OCI-LY7 (cell line): ENCODE measurements at regions not wholly inside any gene's neighbourhood (a gene's known extent, or its start where the extent isn't known, plus 50 kb on each side); places are given as distances from the start of the nearest gene placed in this dataset.

Source experiments
- EZH2phosphoT487 ChIP-seq: fragments of 200-600 bp; sonication (generic); IDR thresholded peaks from 2 replicates; pipeline ENCODE4 v1.6.1; 2018; ENCODE audit warnings: low read depth, borderline replicate concordance, mild to moderate bottlenecking, mixed run types, antibody characterized with exemption, low read length, moderate library complexity, mixed read lengths
- TF ChIP-seq, protein P1 (sequence below): fragments of 200-600 bp; sonication (generic); conservative IDR thresholded peaks from 2 replicates; pipeline ENCODE4 v1.5.1; 2014; ENCODE audit warnings: mild to moderate bottlenecking, antibody characterized with exemption, low read length, moderate library complexity, mixed read lengths

DNA sequence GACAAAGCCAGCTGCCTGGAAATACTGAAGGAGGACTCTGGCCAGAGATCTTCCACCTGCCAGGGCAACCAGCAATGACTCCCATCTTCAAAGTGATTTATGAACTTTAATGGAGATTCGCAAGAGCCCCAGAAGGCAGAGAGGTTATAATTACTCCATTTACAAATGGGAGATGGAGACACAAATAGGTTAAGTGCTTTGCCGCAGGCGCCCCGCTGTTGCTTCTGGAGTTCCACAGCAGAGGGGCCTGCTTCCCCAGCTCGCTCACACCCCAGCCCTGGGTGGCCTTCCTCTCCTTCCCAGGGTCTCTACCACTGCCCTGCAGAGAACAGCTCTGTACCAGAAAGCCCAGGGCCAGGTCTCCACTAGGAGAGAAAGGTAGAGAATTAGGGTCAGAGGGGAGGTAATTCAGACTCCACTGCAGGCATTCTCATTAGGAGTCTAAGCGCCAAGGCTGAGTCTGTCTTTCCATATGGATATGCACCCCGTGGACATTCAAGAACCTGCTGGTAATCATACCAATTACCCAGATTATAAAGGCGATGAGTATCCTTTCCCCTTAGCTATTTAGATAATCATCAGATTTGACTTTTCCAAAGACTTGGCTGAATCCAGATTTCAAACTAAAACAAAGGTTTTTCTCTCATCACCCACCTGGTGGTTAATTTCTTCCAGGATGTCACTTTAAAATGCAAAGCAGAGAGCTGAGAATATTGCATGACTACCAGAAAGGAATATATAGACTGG is 157.6 kb upstream of the TUT7 start:
- TF ChIP-seq, protein P1, sequence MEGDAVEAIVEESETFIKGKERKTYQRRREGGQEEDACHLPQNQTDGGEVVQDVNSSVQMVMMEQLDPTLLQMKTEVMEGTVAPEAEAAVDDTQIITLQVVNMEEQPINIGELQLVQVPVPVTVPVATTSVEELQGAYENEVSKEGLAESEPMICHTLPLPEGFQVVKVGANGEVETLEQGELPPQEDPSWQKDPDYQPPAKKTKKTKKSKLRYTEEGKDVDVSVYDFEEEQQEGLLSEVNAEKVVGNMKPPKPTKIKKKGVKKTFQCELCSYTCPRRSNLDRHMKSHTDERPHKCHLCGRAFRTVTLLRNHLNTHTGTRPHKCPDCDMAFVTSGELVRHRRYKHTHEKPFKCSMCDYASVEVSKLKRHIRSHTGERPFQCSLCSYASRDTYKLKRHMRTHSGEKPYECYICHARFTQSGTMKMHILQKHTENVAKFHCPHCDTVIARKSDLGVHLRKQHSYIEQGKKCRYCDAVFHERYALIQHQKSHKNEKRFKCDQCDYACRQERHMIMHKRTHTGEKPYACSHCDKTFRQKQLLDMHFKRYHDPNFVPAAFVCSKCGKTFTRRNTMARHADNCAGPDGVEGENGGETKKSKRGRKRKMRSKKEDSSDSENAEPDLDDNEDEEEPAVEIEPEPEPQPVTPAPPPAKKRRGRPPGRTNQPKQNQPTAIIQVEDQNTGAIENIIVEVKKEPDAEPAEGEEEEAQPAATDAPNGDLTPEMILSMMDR: no peak
- no peak for TF ChIP-seq EZH2phosphoT487
